ENCODE measurements at regions not wholly inside any gene's neighbourhood (a gene's known extent, or its start where the extent isn't known, plus 50 kb on each side); places are given as distances from the start of the nearest gene placed in this dataset.

GRCh38 chr9:91162784-91163443 is 198.8 kb downstream of the AUH start:
- TF ChIP-seq, protein P1, sequence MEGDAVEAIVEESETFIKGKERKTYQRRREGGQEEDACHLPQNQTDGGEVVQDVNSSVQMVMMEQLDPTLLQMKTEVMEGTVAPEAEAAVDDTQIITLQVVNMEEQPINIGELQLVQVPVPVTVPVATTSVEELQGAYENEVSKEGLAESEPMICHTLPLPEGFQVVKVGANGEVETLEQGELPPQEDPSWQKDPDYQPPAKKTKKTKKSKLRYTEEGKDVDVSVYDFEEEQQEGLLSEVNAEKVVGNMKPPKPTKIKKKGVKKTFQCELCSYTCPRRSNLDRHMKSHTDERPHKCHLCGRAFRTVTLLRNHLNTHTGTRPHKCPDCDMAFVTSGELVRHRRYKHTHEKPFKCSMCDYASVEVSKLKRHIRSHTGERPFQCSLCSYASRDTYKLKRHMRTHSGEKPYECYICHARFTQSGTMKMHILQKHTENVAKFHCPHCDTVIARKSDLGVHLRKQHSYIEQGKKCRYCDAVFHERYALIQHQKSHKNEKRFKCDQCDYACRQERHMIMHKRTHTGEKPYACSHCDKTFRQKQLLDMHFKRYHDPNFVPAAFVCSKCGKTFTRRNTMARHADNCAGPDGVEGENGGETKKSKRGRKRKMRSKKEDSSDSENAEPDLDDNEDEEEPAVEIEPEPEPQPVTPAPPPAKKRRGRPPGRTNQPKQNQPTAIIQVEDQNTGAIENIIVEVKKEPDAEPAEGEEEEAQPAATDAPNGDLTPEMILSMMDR (IDR thresholded peaks at IDR 0.05; ENCODE audit: low read depth, low read length) = no peak
- no peak overlapping the region for H3K4me3 ChIP-seq (ENCODE audit: low read depth, low read length)

GRCh38 chr9:91163444-91163772 is 198.3 kb downstream of the AUH start:
- TF ChIP-seq, protein P1 (IDR thresholded peaks at IDR 0.05; ENCODE audit: low read depth, low read length) = no peak
- no peak overlapping the region for H3K4me3 ChIP-seq (ENCODE audit: low read depth, low read length)

DNA sequence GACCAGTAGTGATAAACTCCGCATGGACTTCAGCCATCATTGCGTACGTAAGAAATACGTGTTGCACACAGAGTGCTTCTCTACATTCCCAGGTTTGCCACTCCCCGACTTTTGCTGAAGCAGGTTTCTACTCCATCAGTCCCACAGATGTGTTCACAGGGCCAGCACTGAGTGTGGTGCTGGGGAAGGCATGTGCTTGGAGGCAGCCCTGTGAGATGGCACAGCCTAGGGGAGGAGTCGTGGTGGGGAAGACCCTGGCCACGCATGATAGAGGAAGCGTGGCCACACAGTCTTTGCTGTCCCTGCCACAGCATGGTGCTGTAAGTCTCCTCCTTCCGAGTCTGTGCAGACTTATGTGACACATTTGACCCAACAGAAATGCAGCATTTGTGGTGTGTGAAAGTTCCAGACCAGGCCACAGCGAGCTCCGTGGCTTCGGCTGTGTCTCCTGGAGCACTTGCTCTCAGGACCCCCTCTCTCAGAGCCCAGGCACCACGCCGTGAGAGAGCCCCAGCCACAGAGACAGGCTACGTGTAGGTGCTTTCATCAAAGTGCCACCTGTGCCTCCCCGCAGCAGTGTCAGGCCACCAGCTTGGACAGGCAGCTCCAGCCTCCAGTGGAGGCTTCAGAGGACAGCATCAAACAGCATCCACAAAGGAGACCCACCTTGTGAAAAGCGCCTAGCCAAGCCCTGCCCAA is 197.8 kb downstream of the AUH start:
- TF ChIP-seq, protein P1 (IDR thresholded peaks at IDR 0.05; ENCODE audit: low read depth, low read length) = no peak
- no peak overlapping the region for H3K4me3 ChIP-seq (ENCODE audit: low read depth, low read length)

Measured in WI38 (cell line).